Fibroblast of lung (primary cell): ENCODE measurements at regions not wholly inside any gene's neighbourhood (a gene's known extent, or its start where the extent isn't known, plus 50 kb on each side); places are given as distances from the start of the nearest gene placed in this dataset.

Source experiments
- CTCF ChIP-seq, 2 donors: IDR thresholded peaks in 1 of 2; conservative IDR thresholded peaks in 1 of 2; 1 replicate in 1 of 2; 2 replicates in 1 of 2; pipeline ENCODE4 v1.5.1; 2011 to 2012; ENCODE audit warnings: low read length in 2 of 2, control low read depth in 1 of 2, inconsistent platforms in 1 of 2, low read depth in 1 of 2, mild to moderate bottlenecking in 1 of 2
- EZH2 ChIP-seq: IDR thresholded peaks from 2 replicates; pipeline ENCODE4 v1.5.1; 2012; ENCODE audit warnings: low read length, control low read depth, mild to moderate bottlenecking; ENCODE audit errors: missing control alignments

- peak in 1 of 2 donors; percentile 8 for TF ChIP-seq CTCF (conservative IDR thresholded peaks at IDR 0.05 in 1 of 2, IDR thresholded peaks at IDR 0.05 in 1 of 2; ENCODE audit: low read depth in 1 of 2, low read length in 2 of 2)
- TF ChIP-seq EZH2: no peak
Observed at GRCh38 chr2:143841935-143842334, 678.0 kb downstream of the ZEB2 start.
